Stimulated activated naive CD4-positive, alpha-beta T cell (primary cell): ENCODE measurements at regions not wholly inside any gene's neighbourhood (a gene's known extent, or its start where the extent isn't known, plus 50 kb on each side); places are given as distances from the start of the nearest gene placed in this dataset.
"Not testable (repeated sequence)": the region's sequence is repeated elsewhere in the genome, so short reads cannot be mapped to it uniquely, and the experiment has no call there.

Source experiments
- DNase-seq, 6 experiments: peaks; one replicate each; lab custom pipeline; 2025; lab: John Stamatoyannopoulos, UW

DNA sequence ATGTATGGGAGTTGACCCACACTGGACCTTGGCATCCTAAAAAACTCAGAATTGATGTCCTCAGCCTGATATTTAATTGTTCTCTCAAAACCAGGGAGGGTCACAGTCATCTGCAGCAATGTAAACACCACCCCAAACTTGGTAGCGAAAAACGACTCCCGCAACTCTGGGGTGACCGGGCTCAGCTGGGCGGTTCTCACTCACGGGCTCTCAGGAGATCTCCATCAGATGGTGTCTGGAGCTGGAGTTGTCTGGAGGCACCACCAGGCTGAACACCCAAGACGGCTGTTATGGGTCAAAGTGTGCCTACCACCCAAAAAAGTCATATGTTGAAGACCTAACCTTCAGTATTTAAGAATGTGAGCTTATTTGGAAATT is 50.9 kb upstream of the NXT1 start:
- DNase-seq, result no peak

- DNase-seq, result no peak
These were observed 51.5 kb upstream of the NXT1 start for GRCh38 chr20:23298926-23299672.

- DNase-seq, result no peak
These were observed 52.4 kb upstream of the NXT1 start for GRCh38 chr20:23298155-23298554.

DNA sequence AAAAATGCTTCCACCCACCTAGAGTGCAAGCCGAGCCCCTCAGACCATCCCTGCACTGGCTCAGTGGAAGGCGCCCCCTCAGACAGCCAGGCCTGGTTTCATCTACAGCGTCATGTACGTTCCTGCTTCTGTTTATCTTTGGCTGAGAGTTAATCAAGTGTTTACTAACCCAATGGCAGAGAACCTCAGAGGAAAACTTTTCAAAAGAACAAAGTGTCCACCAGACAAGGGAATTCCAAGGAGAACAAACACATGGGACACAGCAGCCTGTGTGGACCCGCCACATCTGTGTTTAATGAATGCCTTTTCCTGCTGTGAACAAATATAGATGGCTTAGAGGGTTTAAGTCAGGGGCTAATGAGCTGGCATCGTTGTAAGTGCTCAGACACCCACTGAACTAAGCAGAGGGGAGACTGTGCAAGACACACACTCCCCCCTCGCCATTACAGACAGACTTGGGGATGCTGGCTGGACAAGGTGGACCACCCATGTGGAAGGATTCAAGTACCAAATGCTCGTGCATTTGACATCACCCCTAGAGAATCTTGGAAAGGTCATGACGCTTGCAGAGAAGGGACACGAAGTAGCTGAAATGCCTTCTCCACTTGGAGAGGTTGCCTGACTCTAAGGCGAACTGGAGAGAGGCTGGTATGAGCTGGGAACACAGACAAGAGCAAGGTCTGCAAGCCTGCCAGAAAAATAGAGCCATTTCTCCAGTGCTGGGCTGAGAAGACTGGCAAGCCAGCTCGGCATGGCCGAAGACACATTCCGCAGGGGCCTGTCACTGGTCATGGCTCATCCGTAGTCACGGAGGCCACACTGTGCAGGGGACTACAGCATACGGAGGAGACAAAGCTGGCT is 53.5 kb upstream of the NXT1 start:
- DNase-seq, result no peak

DNA sequence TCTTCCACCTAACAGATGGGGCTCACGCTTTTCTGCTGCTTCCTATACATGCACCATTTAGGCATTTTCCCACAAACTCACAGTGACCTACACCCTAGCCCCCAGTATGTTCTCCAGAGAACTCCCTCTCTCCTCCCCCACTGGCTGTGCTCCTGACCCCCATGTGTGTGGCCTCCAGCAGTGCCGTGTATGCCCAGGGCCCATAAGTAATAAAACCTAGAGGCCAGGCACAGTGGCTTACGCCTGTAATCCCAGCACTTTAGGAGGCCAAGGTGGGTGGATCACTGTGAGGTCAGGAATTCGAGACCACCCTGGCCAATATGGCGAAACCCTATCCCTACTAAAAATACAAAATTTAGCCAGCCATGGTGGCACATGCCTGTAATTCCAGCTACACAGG is 54.7 kb upstream of the NXT1 start:
- no peak for DNase-seq

DNA sequence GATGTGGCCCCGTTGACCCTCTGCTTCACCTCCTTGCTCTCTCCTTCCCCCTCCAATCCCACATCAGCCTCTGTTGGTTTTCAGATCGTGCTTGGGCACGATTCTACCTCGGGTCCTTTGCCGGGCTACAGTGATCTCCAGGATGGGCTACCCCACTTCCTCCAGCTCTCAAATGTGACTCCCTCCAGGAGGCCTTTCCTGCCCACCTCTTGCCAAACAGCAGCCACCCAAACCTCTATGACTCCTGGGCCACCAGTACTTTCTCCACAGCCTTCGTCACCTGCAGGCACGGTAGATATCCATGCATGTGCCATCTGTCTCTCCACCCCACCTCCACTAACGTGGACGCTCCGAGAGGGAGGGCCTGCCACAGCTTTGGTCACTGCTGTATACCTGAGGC is 55.9 kb upstream of the NXT1 start:
- no peak for DNase-seq

DNA sequence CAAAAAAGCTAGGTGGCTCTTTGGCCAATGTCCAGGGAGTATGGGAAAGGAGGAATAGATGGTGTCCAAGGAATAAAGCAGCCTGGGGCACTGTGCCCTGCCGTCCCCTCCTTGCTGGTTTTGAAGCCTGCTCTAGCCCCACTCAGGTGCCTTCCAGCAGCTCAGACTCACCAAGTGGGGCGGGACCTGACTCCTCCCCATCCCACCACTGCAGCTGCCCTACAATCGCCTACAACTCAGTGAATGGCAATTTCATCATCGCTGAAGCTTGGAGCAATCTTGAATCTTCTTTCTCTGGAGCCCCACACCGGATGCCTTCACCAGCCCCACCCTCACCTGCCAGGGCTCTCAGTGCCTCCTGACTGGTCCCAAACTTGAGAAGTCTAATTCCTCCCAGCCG is 56.4 kb upstream of the NXT1 start:
- DNase-seq, result no peak

DNA sequence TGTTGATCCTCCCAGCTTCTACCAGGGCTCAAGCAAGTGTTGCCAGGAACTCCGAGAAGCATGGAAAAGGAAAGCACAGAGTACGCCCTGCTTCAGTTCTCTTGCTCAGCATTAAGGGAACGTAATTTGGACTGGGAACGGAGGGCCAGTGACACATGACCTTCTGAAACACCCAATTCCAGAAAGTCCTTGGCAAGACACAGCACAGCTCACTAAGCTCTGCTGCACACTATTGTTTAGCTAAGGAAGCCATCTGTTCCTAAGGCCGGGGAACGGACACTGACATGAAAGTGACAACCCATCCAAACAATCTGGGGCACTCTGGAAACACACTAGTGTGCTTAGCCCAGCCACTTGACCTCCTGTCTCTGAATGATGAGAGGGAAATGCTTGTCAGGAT is 56.9 kb upstream of the NXT1 start:
- DNase-seq, result no peak

- DNase-seq, result not testable (repeated sequence)
These were observed 58.3 kb upstream of the NXT1 start for GRCh38 chr20:23292311-23292710.

DNA sequence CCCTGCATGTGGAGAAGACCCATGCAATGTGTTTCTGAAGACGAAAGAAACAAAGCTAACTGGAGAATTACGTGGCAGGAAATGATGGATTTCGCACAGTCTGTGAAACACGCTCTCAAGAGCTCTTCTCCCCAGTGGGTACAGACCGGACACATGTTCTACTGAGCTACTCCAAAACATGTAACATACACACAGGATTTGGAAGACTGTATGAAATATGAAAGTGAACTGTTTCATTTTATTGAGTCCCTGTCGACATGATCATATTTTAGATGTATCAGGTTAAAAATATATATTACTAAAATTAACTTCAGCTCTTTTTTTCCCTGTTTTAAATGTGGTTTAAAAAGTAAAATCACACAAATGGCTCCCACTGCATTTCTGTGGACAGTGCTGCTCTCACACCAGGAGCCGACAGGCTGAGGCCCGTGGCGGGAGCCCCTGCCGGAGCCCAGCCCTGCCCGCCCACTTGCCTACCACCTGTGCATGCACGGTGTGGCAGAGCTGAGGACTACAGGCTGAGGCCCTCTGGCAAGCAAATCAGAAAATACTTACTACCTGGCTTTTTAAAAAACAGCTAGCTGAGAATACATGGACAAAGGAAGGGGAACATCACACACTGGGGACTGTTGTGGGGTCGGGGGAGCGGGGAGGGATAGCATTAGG is 58.9 kb upstream of the NXT1 start:
- no peak for DNase-seq

DNA sequence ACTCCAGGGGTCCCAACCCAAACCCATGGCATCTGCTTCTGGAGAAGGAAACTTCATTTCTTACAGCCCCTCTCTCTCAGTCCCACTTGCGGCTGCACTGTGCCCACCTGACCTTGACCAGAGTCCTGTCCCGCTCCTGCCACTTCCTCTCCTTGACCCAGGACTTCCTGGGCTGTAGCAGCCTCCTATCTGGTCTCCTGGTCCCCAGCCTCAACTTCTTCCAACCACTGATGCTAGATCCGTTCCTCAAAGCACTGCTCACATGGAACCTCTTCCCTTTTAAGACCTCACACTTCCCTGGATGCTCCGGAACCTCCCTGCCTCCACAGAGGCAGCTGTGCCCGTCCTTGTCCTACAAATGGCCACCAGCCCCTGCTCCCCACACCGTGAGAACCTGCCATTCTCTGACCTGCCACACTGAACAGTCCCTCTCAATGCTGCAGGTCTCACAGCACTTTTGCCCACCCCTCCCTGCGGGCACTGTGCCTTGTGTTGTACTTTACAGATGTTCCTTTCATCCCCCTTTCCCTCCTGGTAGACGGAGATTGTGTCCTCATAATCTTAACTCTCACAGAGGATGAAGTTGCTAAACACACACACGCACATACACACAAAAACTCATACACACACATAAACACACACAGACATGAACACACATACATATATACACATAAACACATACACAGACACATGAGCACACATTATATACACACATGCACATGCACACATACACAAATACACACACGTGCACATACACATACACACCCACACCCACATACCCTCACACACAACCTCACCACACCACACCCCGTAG is 59.6 kb upstream of the NXT1 start:
- no peak for DNase-seq

GRCh38 chr20:23289724-23290395 is 60.7 kb upstream of the NXT1 start:
- DNase-seq, result no peak

GRCh38 chr20:23289249-23289648 is 61.3 kb upstream of the NXT1 start:
- DNase-seq, result no peak

DNA sequence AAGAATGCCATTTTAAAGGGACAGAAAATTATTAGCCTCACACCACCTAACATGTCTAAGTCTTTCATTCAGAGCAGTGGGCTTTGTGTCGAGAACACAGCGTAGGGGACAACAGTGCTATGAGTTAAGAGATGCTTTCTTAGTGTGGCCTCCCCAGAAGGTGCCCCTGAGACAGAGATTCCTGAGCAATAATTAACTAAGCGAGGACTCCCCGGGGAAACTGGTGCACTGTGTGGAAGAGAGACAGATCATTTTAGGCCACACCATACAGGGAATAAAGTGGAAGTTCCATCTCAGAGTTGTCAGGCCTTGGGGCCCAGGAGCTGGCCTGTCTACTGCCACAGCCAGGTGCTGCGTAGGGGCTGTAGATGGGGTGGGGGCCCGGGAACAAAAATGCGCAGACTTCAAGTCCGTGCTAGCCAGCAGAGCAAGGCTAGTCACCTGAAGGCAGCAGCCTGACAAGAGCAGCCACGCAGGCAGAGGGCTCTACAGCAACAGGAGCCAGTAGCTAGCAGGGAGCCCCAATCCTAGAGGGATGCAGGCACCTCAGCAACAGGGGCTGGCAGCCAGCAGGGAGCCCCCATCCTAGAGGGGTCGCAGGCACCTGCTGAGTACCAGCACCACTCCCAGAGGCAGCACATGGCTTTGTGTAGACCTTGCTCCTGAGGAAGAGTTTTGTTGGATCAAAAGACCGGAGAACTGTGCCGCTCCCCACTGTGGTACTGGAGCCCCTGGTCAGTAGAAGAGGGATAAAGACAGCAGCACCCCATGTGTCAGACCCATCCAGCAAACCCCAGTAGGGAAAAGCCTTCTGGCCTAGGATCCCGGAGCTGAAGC is 63.0 kb upstream of the NXT1 start:
- DNase-seq, result no peak

DNA sequence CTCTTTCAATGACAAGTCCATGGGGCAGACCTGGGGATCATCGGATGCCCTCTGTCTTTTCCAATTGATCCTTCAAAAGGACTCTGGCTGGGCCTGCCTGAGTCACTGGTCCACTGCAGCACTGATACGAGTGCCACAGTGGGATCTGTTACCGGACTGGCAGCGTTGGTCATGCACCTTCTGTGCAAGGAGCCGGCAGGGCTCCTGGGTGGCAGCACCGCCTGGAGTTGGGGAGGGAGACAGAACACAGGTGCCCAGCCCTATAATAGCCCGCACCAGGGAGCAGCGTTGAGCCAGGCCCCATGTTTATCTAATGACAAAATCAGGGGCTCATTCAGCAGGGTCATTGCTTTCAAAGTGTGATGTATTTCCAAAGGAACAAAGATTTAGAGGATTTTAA is 64.2 kb upstream of the NXT1 start:
- no peak for DNase-seq

DNA sequence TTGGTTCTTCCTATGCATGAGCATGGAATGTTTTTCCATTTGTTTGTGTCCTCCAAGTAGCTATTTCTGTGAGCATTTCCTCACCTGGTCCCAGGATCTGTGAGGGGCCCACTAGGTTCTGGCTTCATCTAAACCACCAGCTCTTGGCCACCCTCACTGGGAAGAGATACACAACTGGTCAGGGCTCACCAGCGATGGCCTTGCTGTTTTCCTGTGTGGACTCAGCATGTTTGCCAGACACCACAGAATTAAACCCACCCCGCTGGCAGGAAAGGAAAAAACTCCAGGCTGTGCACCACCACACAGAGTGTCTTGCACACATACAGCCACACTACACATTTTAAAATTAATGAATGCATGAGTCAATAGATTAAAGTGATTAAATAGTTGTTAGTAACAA is 65.1 kb upstream of the NXT1 start:
- no peak for DNase-seq

- no peak for DNase-seq
These were observed 66.6 kb upstream of the NXT1 start for GRCh38 chr20:23284009-23284408.

DNA sequence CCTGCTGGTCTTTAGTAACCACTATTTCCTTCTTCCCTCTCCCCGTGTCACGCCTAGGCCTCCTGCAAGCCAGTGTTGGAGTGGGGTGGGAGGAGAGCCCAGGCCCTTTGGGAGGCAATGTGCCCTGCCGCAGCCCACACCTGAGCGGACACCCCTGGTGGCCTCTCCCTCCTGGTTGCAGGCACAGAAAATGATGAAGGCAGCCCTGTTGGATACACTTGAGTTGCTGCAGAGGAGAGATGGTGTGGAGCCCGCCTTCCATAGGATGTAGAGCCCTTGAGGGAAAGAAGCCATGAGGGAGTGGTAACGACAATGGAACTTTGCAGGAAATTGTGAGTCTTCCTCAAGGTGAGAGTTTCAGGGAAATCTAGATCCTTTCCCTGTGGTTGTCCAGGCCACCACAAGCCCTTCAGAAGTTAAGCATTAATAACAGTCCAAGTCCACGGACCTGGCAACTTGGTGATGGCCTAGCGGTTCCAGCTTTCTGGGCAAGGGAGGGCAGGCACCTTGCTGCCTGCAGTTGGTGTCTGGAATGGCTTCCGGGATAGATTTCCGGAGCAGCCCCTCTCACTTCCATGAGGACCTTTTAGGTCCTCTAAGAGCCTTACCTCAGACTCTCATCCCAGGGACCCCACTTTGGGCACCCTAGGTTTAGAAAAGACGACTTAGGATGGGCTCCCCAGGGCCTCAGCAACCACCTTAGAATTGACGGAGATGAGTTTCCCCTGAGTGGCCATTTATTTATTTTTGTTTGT is 67.3 kb upstream of the NXT1 start:
- no peak for DNase-seq

GRCh38 chr20:23282546-23282945 is 68.0 kb upstream of the NXT1 start:
- no peak for DNase-seq

- no peak for DNase-seq
These were observed 68.5 kb upstream of the NXT1 start for GRCh38 chr20:23282111-23282510.
